Activated CD8-positive, alpha-beta T cell treated with anti-CD3 and anti-CD28 coated beads, Interleukin-2, amount 10 ng/mL, durations not matched to agents 7 days and 5 days (primary cell): ENCODE measurements at regions not wholly inside any gene's neighbourhood (a gene's known extent, or its start where the extent isn't known, plus 50 kb on each side); places are given as distances from the start of the nearest gene placed in this dataset.

Experiments
- ATAC-seq: fragments of 150-1000 bp; cut with Tn5 transposase; one replicate; pipeline ENCODE4 v1.10.0; 2021; ENCODE audit warnings: moderate library complexity
- CTCF ChIA-PET: fragments of 350-600 bp; sonication (Branson Sonifier 250); formaldehyde crosslinking; loops from one replicate; lab custom pipeline; 2021; ENCODE audit warnings: antibody characterized with exemption; lab: Charles Lee
- POLR2A ChIA-PET: fragments of 350-600 bp; sonication (Branson Sonifier 250); formaldehyde crosslinking; loops from one replicate; lab custom pipeline; 2021; ENCODE audit warnings: antibody characterized with exemption; lab: Charles Lee
- DNase-seq: peaks from one replicate; pipeline ENCODE4 v3.0.0-alpha.2; 2020
- H3K27ac Mint-ChIP-seq: one replicate; pipeline ENCODE4 v1.8.0; 2021; ENCODE audit warnings: mild to moderate bottlenecking, mixed read lengths
- H3K27me3 Mint-ChIP-seq: one replicate; pipeline ENCODE4 v1.8.0; 2021; ENCODE audit warnings: low read depth, mixed read lengths
- H3K36me3 Mint-ChIP-seq: one replicate; pipeline ENCODE4 v1.8.0; 2021; ENCODE audit warnings: low read depth, mixed read lengths
- H3K4me1 Mint-ChIP-seq: one replicate; pipeline ENCODE4 v1.8.0; 2021; ENCODE audit warnings: low read depth, mixed read lengths
- H3K4me3 Mint-ChIP-seq: one replicate; pipeline ENCODE4 v1.8.0; 2021; ENCODE audit warnings: mild to moderate bottlenecking, mixed read lengths
- H3K9me3 Mint-ChIP-seq: one replicate; pipeline ENCODE4 v1.8.0; 2022; ENCODE audit warnings: mixed read lengths; ENCODE audit not compliant: insufficient read depth

- CTCF ChIA-PET, result no interaction called here
Measured at GRCh38 chr14:31932675-31933074, 144.4 kb upstream of the ARHGAP5 start.

GRCh38 chr14:31933716-31934115, 143.4 kb upstream of the ARHGAP5 start:
- Mint-ChIP-seq H3K4me3 (no peak overlapping the region), H3K9me3 (no peaks in the 10 kb centered on the region), H3K27ac (no peak overlapping the region), H3K4me1 (peaks cover 9% of the 10 kb centered on the region), H3K27me3 (no peaks in the 10 kb centered on the region), H3K36me3 (no peaks in the 10 kb centered on the region)
- CTCF ChIA-PET, result interaction anchor here (3.2 kb wide), 1 partner anchor 321 kb away, joined by 15 read pairs; no protein-coding TSS in a partner anchor
- POLR2A ChIA-PET, result no interaction called here
- DNase-seq, result no peak
- ATAC-seq, result no peak

More at GRCh38 chr14:31932675-31933074, 144.4 kb upstream of the ARHGAP5 start:
- POLR2A ChIA-PET, result no interaction called here
- peaks cover 4% of the 10 kb centered on the region for H3K4me1 Mint-ChIP-seq
- ATAC-seq, result no peak
- no peaks in the 10 kb centered on the region for H3K27me3 Mint-ChIP-seq
- no peak for DNase-seq
- H3K27ac Mint-ChIP-seq, result no peak overlapping the region
- H3K9me3 Mint-ChIP-seq, result no peaks in the 10 kb centered on the region
- H3K4me3 Mint-ChIP-seq, result no peak overlapping the region
- no peaks in the 10 kb centered on the region for H3K36me3 Mint-ChIP-seq

- ChIA-PET POLR2A (no interaction called here), CTCF (interaction anchor here (0.8 to 3.2 kb wide), 5 partner anchors 8 to 535 kb away, joined by 4 to 15 read pairs (median 6); no protein-coding TSS in a partner anchor)
- peaks cover 9% of the 10 kb centered on the region for H3K4me1 Mint-ChIP-seq
- no peaks in the 10 kb centered on the region for H3K36me3 Mint-ChIP-seq
- no peaks in the 10 kb centered on the region for H3K27me3 Mint-ChIP-seq
- no peak overlapping the region for H3K4me3 Mint-ChIP-seq
- H3K9me3 Mint-ChIP-seq, result no peaks in the 10 kb centered on the region
- no peak overlapping the region for H3K27ac Mint-ChIP-seq
- DNase-seq, result no peak
- no peak for ATAC-seq
Measured at GRCh38 chr14:31934767-31935266, 142.3 kb upstream of the ARHGAP5 start.

DNA sequence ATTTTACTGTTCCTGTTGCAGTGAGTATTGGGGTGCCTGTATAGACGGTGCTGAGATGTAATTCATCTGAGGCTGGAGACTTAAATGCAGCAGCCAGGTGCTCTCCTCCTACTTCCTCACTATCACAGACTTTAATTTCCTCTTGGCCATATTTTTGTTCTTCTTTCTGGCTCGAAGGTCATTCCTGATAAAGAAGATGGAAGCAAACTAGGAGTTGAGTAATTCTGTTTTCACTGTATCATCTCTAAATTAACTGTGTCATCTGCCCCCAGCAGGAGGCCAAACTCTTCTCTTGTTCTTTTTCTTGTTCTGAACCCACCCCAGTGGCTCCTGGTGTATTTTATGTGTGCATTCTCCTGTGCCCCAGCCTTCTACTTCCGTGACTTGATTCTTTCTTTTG, 141.7 kb upstream of the ARHGAP5 start:
- no peak overlapping the region for H3K4me3 Mint-ChIP-seq
- no peaks in the 10 kb centered on the region for H3K27me3 Mint-ChIP-seq
- CTCF ChIA-PET, result interaction anchor here (1.1 to 3.2 kb wide), 3 partner anchors 9 to 319 kb away, joined by 6 to 15 read pairs (median 14); no protein-coding TSS in a partner anchor
- H3K9me3 Mint-ChIP-seq, result no peaks in the 10 kb centered on the region
- H3K27ac Mint-ChIP-seq, result no peak overlapping the region
- H3K36me3 Mint-ChIP-seq, result no peaks in the 10 kb centered on the region
- DNase-seq (no peak), ATAC-seq (no peak)
- peaks cover 9% of the 10 kb centered on the region for H3K4me1 Mint-ChIP-seq
- POLR2A ChIA-PET, result no interaction called here

GRCh38 chr14:31936115-31936514, 141.0 kb upstream of the ARHGAP5 start:
- DNase-seq (no peak), ATAC-seq (no peak)
- Mint-ChIP-seq H3K36me3 (no peaks in the 10 kb centered on the region), H3K4me3 (no peak overlapping the region), H3K27ac (no peak overlapping the region), H3K27me3 (no peaks in the 10 kb centered on the region), H3K4me1 (peaks cover 9% of the 10 kb centered on the region), H3K9me3 (no peaks in the 10 kb centered on the region)
- ChIA-PET CTCF (interaction anchor here (2.9 to 3.2 kb wide), 2 partner anchors 10 to 319 kb away, joined by 14 to 15 read pairs; no protein-coding TSS in a partner anchor), POLR2A (no interaction called here)

DNA sequence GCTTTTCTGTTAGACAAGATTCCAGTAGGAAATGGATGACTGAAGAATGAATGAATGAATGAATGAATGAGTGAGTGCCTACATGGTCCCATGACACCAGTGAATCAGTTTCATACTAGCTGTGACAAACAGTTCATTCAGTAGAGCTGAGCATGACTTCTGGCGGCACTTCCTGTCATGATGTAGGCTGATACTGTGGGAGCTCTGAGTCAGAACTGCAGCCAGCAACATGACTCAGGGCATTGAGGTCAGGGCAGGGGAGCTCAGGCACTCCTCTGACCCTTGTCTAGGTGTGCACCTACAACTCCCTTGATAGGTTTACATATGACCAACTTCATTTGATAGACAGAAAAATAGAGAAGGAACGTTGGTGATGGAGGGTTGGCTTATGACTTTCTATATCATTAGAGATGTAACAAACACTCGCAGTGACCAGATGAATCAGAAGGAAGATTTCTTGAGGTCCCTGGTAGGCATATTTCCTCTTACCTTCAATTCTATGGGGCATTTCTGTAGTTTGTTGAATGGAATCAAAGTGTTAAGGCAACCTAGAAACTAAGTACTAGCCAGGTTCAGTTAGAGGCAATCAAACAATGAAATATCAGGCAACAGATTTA, 139.3 kb upstream of the ARHGAP5 start:
- DNase-seq (peak; percentile 74), ATAC-seq (peak; percentile 99)
- CTCF ChIA-PET, result interaction anchor here (1.1 kb wide), 1 partner anchor 11 kb away, joined by 8 read pairs; no protein-coding TSS in a partner anchor
- H3K36me3 Mint-ChIP-seq, result no peaks in the 10 kb centered on the region
- POLR2A ChIA-PET, result no interaction called here
- H3K27me3 Mint-ChIP-seq, result no peaks in the 10 kb centered on the region
- no peak overlapping the region for H3K4me3 Mint-ChIP-seq
- H3K27ac Mint-ChIP-seq, result peak overlapping the region; percentile 14
- H3K9me3 Mint-ChIP-seq, result no peaks in the 10 kb centered on the region
- peaks cover 9% of the 10 kb centered on the region for H3K4me1 Mint-ChIP-seq

DNA sequence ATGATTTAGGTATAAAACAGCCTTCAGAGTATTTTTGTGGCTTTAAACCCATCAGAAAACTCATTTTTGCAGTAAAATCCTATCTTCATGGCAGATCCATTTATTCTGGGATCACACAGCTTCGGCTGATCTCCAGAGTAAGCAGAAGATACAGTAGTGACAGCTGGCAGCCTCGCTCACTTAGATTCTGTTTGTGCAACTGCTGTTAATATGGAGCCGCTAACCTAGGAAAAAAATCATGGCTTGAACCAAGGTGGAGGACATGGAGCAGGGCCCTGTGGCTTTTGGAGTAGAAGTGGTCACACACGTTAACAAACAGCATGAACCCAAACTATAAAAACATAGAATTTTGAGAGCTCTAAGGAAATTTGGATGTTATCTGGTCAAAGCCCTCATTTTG, 137.2 kb upstream of the ARHGAP5 start:
- ChIA-PET POLR2A (no interaction called here), CTCF (interaction anchor here (0.8 to 2.3 kb wide), 2 partner anchors 14 to 312 kb away, joined by 3 to 9 read pairs; no protein-coding TSS in a partner anchor)
- no peak overlapping the region for H3K27ac Mint-ChIP-seq
- H3K4me3 Mint-ChIP-seq, result no peak overlapping the region
- H3K36me3 Mint-ChIP-seq, result no peaks in the 10 kb centered on the region
- H3K27me3 Mint-ChIP-seq, result no peaks in the 10 kb centered on the region
- ATAC-seq (no peak), DNase-seq (no peak)
- H3K4me1 Mint-ChIP-seq, result peaks cover 20% of the 10 kb centered on the region
- H3K9me3 Mint-ChIP-seq, result no peaks in the 10 kb centered on the region

GRCh38 chr14:31941487-31941886, 135.6 kb upstream of the ARHGAP5 start:
- POLR2A ChIA-PET, result no interaction called here
- Mint-ChIP-seq H3K27ac (no peak overlapping the region), H3K4me1 (peaks cover 24% of the 10 kb centered on the region), H3K36me3 (no peaks in the 10 kb centered on the region), H3K27me3 (no peaks in the 10 kb centered on the region), H3K9me3 (no peaks in the 10 kb centered on the region), H3K4me3 (no peak overlapping the region)
- DNase-seq (no peak), ATAC-seq (no peak)
- CTCF ChIA-PET, result interaction anchor here (2.3 kb wide), 1 partner anchor 16 kb away, joined by 9 read pairs; no protein-coding TSS in a partner anchor

GRCh38 chr14:31942166-31942841, 134.8 kb upstream of the ARHGAP5 start:
- ChIA-PET CTCF (interaction anchor here (2.0 kb wide), 1 partner anchor 16 kb away, joined by 7 read pairs; no protein-coding TSS in a partner anchor), POLR2A (no interaction called here)
- peaks cover 24% of the 10 kb centered on the region for H3K4me1 Mint-ChIP-seq
- DNase-seq, result no peak
- no peaks in the 10 kb centered on the region for H3K27me3 Mint-ChIP-seq
- no peaks in the 10 kb centered on the region for H3K9me3 Mint-ChIP-seq
- no peaks in the 10 kb centered on the region for H3K36me3 Mint-ChIP-seq
- ATAC-seq, result no peak
- H3K4me3 Mint-ChIP-seq, result no peak overlapping the region
- no peak overlapping the region for H3K27ac Mint-ChIP-seq

DNA sequence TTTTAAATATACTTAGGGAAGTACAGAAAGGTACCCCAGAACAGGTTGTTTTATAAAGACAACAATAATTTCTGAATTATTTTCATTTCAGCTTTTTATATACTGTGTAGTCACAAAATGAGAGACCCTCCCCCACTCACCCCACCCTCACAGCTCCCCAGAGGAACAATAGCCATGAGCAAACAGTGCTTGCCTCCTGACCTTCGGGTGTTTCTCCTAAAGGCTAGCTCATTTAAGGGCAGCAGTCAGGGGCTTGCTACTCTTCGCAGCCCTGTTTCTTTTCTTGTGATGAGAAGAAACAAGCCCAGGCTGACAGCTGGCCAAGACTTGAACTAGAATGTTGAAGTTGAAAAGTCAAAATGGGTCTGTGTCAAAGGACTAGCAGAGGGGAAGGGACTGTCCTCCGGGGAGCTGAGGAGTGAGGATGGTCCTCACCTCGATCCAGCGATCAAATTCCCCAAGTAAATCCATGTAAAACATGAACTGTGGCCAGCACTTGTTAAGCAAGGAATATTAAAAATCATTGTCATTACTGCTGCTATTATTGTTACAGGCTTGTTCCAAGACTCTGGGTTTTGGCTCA, 133.8 kb upstream of the ARHGAP5 start:
- Mint-ChIP-seq H3K9me3 (no peaks in the 10 kb centered on the region), H3K27me3 (no peaks in the 10 kb centered on the region), H3K4me1 (peaks cover 15% of the 10 kb centered on the region), H3K4me3 (no peak overlapping the region), H3K36me3 (no peaks in the 10 kb centered on the region), H3K27ac (no peak overlapping the region)
- DNase-seq (no peak), ATAC-seq (no peak)
- CTCF ChIA-PET, result interaction anchor here (1.0 to 2.0 kb wide), 2 partner anchors 17 to 311 kb away, joined by 3 to 7 read pairs; no protein-coding TSS in a partner anchor
- POLR2A ChIA-PET, result no interaction called here

GRCh38 chr14:31943861-31944255, 133.2 kb upstream of the ARHGAP5 start:
- ChIA-PET CTCF (interaction anchor here (1.0 to 2.0 kb wide), 2 partner anchors 17 to 311 kb away, joined by 3 to 7 read pairs; no protein-coding TSS in a partner anchor), POLR2A (no interaction called here)
- no peak for DNase-seq
- ATAC-seq, result no peak
- Mint-ChIP-seq H3K4me3 (no peak overlapping the region), H3K27ac (no peak overlapping the region), H3K4me1 (peaks cover 15% of the 10 kb centered on the region), H3K36me3 (no peaks in the 10 kb centered on the region), H3K27me3 (peaks cover 1% of the 10 kb centered on the region), H3K9me3 (no peaks in the 10 kb centered on the region)
